ENCODE measurements at regions not wholly inside any gene's neighbourhood (a gene's known extent, or its start where the extent isn't known, plus 50 kb on each side); places are given as distances from the start of the nearest gene placed in this dataset.

DNA sequence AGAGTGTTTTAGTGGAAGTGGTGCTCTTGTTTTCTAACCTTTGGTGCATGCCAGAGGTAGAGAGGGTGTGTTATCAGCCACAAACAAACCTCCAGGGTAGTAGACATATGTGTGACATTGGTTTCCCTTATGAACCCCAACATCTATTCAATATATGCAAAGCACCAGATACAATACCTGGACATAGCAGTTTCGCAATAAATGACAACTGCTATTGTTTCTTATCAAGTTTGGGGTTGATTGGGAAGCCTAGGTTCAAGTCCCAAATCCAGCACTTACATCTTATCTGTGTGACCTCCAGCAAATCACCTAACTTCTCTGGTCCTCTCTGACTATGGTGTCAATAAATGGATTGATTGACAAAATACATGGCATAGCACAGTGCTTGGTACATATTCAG, 169.4 kb upstream of the SERPINE2 start:
- Mint-ChIP-seq H3K4me1 (ENCODE audit: low read depth, unreplicated experiment) (peaks cover 22% of the 10 kb centered on the region), H3K27me3 (ENCODE audit: low read depth, unreplicated experiment) (peaks cover 2% of the 10 kb centered on the region), H3K36me3 (ENCODE audit: low read depth, unreplicated experiment) (no peaks in the 10 kb centered on the region), H3K4me3 (ENCODE audit: unreplicated experiment) (no peak overlapping the region), H3K9me3 (ENCODE audit: unreplicated experiment) (no peaks in the 10 kb centered on the region), H3K27ac (ENCODE audit: unreplicated experiment) (no peak overlapping the region)
- no peaks in the 10 kb centered on the region for H3K9me3 ChIP-seq (ENCODE audit: insufficient read depth, low read depth, low read length)
- H3K4me2 ChIP-seq (ENCODE audit: low read length) = no peak overlapping the region
- no peak overlapping the region for H3K27ac ChIP-seq (ENCODE audit: low read depth, low read length)
- no peak for DNase-seq (ENCODE audit: low read depth)
- no peak for TF ChIP-seq EZH2 (IDR thresholded peaks at IDR 0.05; ENCODE audit: insufficient read depth, low read length)
- TF ChIP-seq, protein P1, sequence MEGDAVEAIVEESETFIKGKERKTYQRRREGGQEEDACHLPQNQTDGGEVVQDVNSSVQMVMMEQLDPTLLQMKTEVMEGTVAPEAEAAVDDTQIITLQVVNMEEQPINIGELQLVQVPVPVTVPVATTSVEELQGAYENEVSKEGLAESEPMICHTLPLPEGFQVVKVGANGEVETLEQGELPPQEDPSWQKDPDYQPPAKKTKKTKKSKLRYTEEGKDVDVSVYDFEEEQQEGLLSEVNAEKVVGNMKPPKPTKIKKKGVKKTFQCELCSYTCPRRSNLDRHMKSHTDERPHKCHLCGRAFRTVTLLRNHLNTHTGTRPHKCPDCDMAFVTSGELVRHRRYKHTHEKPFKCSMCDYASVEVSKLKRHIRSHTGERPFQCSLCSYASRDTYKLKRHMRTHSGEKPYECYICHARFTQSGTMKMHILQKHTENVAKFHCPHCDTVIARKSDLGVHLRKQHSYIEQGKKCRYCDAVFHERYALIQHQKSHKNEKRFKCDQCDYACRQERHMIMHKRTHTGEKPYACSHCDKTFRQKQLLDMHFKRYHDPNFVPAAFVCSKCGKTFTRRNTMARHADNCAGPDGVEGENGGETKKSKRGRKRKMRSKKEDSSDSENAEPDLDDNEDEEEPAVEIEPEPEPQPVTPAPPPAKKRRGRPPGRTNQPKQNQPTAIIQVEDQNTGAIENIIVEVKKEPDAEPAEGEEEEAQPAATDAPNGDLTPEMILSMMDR (IDR thresholded peaks at IDR 0.05; ENCODE audit: insufficient read depth, low read depth, low read length) = no peak
- H3K79me2 ChIP-seq (ENCODE audit: insufficient read depth, low read length) = no peaks in the 10 kb centered on the region
- no peak overlapping the region for H3K9ac ChIP-seq (ENCODE audit: low read length)
- H3K27me3 ChIP-seq (ENCODE audit: insufficient read depth, low read length) = no peaks in the 10 kb centered on the region
- no peaks in the 10 kb centered on the region for H4K20me1 ChIP-seq (ENCODE audit: insufficient read depth, low read length)
- no peaks in the 10 kb centered on the region for H3K4me1 ChIP-seq (ENCODE audit: insufficient read depth, low read length)
- H3K4me3 ChIP-seq (ENCODE audit: insufficient read depth, low read depth, low read length) = no peak overlapping the region
- H2AFZ ChIP-seq (ENCODE audit: low read depth, low read length) = no peak overlapping the region
- H3K36me3 ChIP-seq (ENCODE audit: insufficient read depth, low read length) = no peaks in the 10 kb centered on the region
- FAIRE-seq = no peak

- no peaks in the 10 kb centered on the region for H3K9me3 Mint-ChIP-seq (ENCODE audit: unreplicated experiment)
- peaks cover 2% of the 10 kb centered on the region for H3K27me3 Mint-ChIP-seq (ENCODE audit: low read depth, unreplicated experiment)
- no peak overlapping the region for H3K9ac ChIP-seq (ENCODE audit: low read length)
- TF ChIP-seq, protein P1 (IDR thresholded peaks at IDR 0.05; ENCODE audit: insufficient read depth, low read depth, low read length) = no peak
- TF ChIP-seq EZH2 (IDR thresholded peaks at IDR 0.05; ENCODE audit: insufficient read depth, low read length) = no peak
- H3K4me1 Mint-ChIP-seq (ENCODE audit: low read depth, unreplicated experiment) = peaks cover 22% of the 10 kb centered on the region
- no peaks in the 10 kb centered on the region for H3K9me3 ChIP-seq (ENCODE audit: insufficient read depth, low read depth, low read length)
- H3K4me2 ChIP-seq (ENCODE audit: low read length) = no peak overlapping the region
- DNase-seq (ENCODE audit: low read depth) = no peak
- no peaks in the 10 kb centered on the region for H3K4me1 ChIP-seq (ENCODE audit: insufficient read depth, low read length)
- no peaks in the 10 kb centered on the region for H3K36me3 ChIP-seq (ENCODE audit: insufficient read depth, low read length)
- no peak overlapping the region for H2AFZ ChIP-seq (ENCODE audit: low read depth, low read length)
- no peaks in the 10 kb centered on the region for H4K20me1 ChIP-seq (ENCODE audit: insufficient read depth, low read length)
- no peaks in the 10 kb centered on the region for H3K79me2 ChIP-seq (ENCODE audit: insufficient read depth, low read length)
- H3K27ac ChIP-seq (ENCODE audit: low read depth, low read length) = no peak overlapping the region
- H3K27me3 ChIP-seq (ENCODE audit: insufficient read depth, low read length) = no peaks in the 10 kb centered on the region
- no peak overlapping the region for H3K4me3 Mint-ChIP-seq (ENCODE audit: unreplicated experiment)
- H3K36me3 Mint-ChIP-seq (ENCODE audit: low read depth, unreplicated experiment) = no peaks in the 10 kb centered on the region
- H3K27ac Mint-ChIP-seq (ENCODE audit: unreplicated experiment) = no peak overlapping the region
- no peak for FAIRE-seq
- no peak overlapping the region for H3K4me3 ChIP-seq (ENCODE audit: insufficient read depth, low read depth, low read length)
These were observed 168.9 kb upstream of the SERPINE2 start for GRCh38 chr2:224208007-224208406.

- H3K27me3 ChIP-seq (ENCODE audit: insufficient read depth, low read length) = no peaks in the 10 kb centered on the region
- Mint-ChIP-seq H3K27ac (ENCODE audit: unreplicated experiment) (no peak overlapping the region), H3K4me3 (ENCODE audit: unreplicated experiment) (no peak overlapping the region), H3K4me1 (ENCODE audit: low read depth, unreplicated experiment) (peaks cover 20% of the 10 kb centered on the region), H3K9me3 (ENCODE audit: unreplicated experiment) (no peaks in the 10 kb centered on the region), H3K36me3 (ENCODE audit: low read depth, unreplicated experiment) (no peaks in the 10 kb centered on the region), H3K27me3 (ENCODE audit: low read depth, unreplicated experiment) (peaks cover 2% of the 10 kb centered on the region)
- H3K4me3 ChIP-seq (ENCODE audit: insufficient read depth, low read depth, low read length) = no peak overlapping the region
- no peak overlapping the region for H3K9ac ChIP-seq (ENCODE audit: low read length)
- H3K79me2 ChIP-seq (ENCODE audit: insufficient read depth, low read length) = no peaks in the 10 kb centered on the region
- H3K27ac ChIP-seq (ENCODE audit: low read depth, low read length) = no peak overlapping the region
- no peaks in the 10 kb centered on the region for H4K20me1 ChIP-seq (ENCODE audit: insufficient read depth, low read length)
- TF ChIP-seq, protein P1 (IDR thresholded peaks at IDR 0.05; ENCODE audit: insufficient read depth, low read depth, low read length) = no peak
- no peak for TF ChIP-seq EZH2 (IDR thresholded peaks at IDR 0.05; ENCODE audit: insufficient read depth, low read length)
- no peak for FAIRE-seq
- no peaks in the 10 kb centered on the region for H3K36me3 ChIP-seq (ENCODE audit: insufficient read depth, low read length)
- no peaks in the 10 kb centered on the region for H3K4me1 ChIP-seq (ENCODE audit: insufficient read depth, low read length)
- H2AFZ ChIP-seq (ENCODE audit: low read depth, low read length) = no peak overlapping the region
- no peak for DNase-seq (ENCODE audit: low read depth)
- no peaks in the 10 kb centered on the region for H3K9me3 ChIP-seq (ENCODE audit: insufficient read depth, low read depth, low read length)
- H3K4me2 ChIP-seq (ENCODE audit: low read length) = no peak overlapping the region
These were observed 167.7 kb upstream of the SERPINE2 start for GRCh38 chr2:224206816-224207215.

Data from astrocyte (in vitro differentiated cells and primary cell).